HEK293 (cell line): ENCODE measurements at regions not wholly inside any gene's neighbourhood (a gene's known extent, or its start where the extent isn't known, plus 50 kb on each side); places are given as distances from the start of the nearest gene placed in this dataset.

Experiments
- IKZF3 ChIP-seq: fragments of 450-650 bp; IDR thresholded peaks from 2 replicates; pipeline ENCODE4 v1.5.0; 2018; ENCODE audit warnings: missing biosample characterization, mild to moderate bottlenecking, missing genetic modification characterization, moderate library complexity
- REPIN1 ChIP-seq: fragments of 450-650 bp; formaldehyde crosslinking; IDR thresholded peaks from 2 replicates; pipeline ENCODE4 v1.5.1; 2017; ENCODE audit warnings: missing biosample characterization, missing genetic modification characterization, low read depth
- SCRT1 ChIP-seq: fragments of 450-650 bp; formaldehyde crosslinking; IDR thresholded peaks from 2 replicates; pipeline ENCODE4 v1.5.1; 2016; ENCODE audit warnings: missing biosample characterization, missing genetic modification characterization, borderline replicate concordance
- TF ChIP-seq, protein P1 (sequence below): fragments of 450-650 bp; formaldehyde crosslinking; IDR thresholded peaks from 2 replicates; pipeline ENCODE4 v1.5.1; 2016; ENCODE audit warnings: missing biosample characterization, missing genetic modification characterization
- TF ChIP-seq, protein P2 (sequence below): fragments of 450-650 bp; formaldehyde crosslinking; IDR thresholded peaks from 2 replicates; pipeline ENCODE4 v1.5.1; 2016; ENCODE audit warnings: missing biosample characterization, missing genetic modification characterization
- TF ChIP-seq, protein P3 (sequence below): fragments of 450-650 bp; formaldehyde crosslinking; IDR thresholded peaks from 2 replicates; pipeline ENCODE4 v1.5.1; 2016; ENCODE audit warnings: missing biosample characterization, missing genetic modification characterization

DNA sequence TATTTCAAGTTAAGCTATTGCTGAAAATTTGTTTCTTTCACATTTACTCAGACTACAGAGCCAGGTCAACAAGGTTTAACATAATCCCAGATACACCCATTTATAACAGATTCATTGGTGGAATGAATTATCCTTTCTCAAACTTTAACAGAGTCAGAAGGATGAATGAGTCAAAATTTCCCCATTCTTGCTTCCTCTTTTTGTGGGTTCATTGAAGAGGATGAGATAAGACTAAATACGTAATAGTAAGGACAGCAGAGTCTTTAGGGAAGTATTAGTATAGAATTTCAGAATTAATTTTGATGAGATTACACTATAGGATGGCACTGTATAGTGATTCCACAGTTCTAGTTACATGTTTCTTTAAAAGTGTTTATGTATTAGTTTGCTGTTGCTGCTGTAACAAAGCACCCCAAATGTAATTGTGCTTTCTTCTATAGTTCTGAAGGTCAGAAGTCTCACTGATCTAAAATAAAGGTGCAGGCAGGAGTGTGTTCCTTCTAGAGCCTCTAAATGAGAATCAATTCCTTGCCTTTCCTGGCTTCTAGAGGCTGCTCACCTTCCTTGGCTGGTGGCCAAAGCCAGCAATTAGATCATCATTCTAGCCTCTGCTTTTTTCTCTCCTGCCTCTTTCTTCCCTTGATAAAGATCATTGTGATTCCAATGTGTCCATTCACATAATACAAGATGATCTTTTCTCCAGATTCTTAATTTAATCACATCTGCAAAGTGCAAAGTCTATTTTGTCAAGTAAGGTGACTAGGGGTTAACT, 309.3 kb upstream of the PIK3C3 start:
- TF ChIP-seq, protein P1, sequence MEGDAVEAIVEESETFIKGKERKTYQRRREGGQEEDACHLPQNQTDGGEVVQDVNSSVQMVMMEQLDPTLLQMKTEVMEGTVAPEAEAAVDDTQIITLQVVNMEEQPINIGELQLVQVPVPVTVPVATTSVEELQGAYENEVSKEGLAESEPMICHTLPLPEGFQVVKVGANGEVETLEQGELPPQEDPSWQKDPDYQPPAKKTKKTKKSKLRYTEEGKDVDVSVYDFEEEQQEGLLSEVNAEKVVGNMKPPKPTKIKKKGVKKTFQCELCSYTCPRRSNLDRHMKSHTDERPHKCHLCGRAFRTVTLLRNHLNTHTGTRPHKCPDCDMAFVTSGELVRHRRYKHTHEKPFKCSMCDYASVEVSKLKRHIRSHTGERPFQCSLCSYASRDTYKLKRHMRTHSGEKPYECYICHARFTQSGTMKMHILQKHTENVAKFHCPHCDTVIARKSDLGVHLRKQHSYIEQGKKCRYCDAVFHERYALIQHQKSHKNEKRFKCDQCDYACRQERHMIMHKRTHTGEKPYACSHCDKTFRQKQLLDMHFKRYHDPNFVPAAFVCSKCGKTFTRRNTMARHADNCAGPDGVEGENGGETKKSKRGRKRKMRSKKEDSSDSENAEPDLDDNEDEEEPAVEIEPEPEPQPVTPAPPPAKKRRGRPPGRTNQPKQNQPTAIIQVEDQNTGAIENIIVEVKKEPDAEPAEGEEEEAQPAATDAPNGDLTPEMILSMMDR (tag by site-specific recombination): no peak
- TF ChIP-seq, protein P2, sequence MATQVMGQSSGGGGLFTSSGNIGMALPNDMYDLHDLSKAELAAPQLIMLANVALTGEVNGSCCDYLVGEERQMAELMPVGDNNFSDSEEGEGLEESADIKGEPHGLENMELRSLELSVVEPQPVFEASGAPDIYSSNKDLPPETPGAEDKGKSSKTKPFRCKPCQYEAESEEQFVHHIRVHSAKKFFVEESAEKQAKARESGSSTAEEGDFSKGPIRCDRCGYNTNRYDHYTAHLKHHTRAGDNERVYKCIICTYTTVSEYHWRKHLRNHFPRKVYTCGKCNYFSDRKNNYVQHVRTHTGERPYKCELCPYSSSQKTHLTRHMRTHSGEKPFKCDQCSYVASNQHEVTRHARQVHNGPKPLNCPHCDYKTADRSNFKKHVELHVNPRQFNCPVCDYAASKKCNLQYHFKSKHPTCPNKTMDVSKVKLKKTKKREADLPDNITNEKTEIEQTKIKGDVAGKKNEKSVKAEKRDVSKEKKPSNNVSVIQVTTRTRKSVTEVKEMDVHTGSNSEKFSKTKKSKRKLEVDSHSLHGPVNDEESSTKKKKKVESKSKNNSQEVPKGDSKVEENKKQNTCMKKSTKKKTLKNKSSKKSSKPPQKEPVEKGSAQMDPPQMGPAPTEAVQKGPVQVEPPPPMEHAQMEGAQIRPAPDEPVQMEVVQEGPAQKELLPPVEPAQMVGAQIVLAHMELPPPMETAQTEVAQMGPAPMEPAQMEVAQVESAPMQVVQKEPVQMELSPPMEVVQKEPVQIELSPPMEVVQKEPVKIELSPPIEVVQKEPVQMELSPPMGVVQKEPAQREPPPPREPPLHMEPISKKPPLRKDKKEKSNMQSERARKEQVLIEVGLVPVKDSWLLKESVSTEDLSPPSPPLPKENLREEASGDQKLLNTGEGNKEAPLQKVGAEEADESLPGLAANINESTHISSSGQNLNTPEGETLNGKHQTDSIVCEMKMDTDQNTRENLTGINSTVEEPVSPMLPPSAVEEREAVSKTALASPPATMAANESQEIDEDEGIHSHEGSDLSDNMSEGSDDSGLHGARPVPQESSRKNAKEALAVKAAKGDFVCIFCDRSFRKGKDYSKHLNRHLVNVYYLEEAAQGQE (tag by site-specific recombination): no peak
- no peak for TF ChIP-seq REPIN1 (tag by site-specific recombination)
- TF ChIP-seq IKZF3 (tag by site-specific recombination): no peak
- no peak for TF ChIP-seq SCRT1
- TF ChIP-seq, protein P3, sequence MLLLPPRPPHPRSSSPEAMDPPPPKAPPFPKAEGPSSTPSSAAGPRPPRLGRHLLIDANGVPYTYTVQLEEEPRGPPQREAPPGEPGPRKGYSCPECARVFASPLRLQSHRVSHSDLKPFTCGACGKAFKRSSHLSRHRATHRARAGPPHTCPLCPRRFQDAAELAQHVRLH: no peak
